Endothelial cell of umbilical vein (primary cell): ENCODE measurements at regions not wholly inside any gene's neighbourhood (a gene's known extent, or its start where the extent isn't known, plus 50 kb on each side); places are given as distances from the start of the nearest gene placed in this dataset.

Source experiments
- BruUV-seq: library from RNA; stranded (reverse); fragments of 400-500 nt; replicated peaks from 2 replicates; lab custom pipeline; 2021; lab: Mats Ljungman, UMichigan
- CTCF ChIA-PET: fragments of 300-600, 350-600 bp; sonication (Branson Sonifier 250); formaldehyde crosslinking; loops from one replicate; lab custom pipeline; 2021; ENCODE audit warnings: antibody characterized with exemption, inconsistent platforms; lab: Charles Lee
- POLR2A ChIA-PET: fragments of 300-600, 350-600 bp; sonication (Branson Sonifier 250); formaldehyde crosslinking; loops from one replicate; lab custom pipeline; 2021; ENCODE audit warnings: antibody characterized with exemption, inconsistent platforms; lab: Charles Lee
- DNase-seq: peaks from one replicate; pipeline ENCODE4 v3.0.0-alpha.2; 2011; ENCODE audit warnings: low read depth, low spot score
- FAIRE-seq: peaks from 2 replicates; lab custom pipeline; 2011; peaks lifted over from hg19 to GRCh38; lab: Jason Lieb, UNC
- H2AFZ ChIP-seq: 2 replicates; pipeline ENCODE4 v1.6.0; 2012; ENCODE audit warnings: low read depth, low read length, control low read depth, inconsistent platforms
- H3K27ac ChIP-seq: 2 replicates; pipeline ENCODE4 v1.5.1; 2011; ENCODE audit warnings: low read depth, mild to moderate bottlenecking, control low read depth, low read length, moderate library complexity; ENCODE audit not compliant: insufficient read depth
- H3K27me3 ChIP-seq, 2 experiments: 2 replicates each; pipeline versions ENCODE4 v1.6.0 to v1.6.1; 2011; ENCODE audit warnings: low read length in 2 of 2, mixed read lengths in 1 of 2; ENCODE audit not compliant: control insufficient read depth in 2 of 2, insufficient read depth in 2 of 2
- H3K36me3 ChIP-seq, 2 experiments: 2 replicates in 1 of 2; 3 replicates in 1 of 2; pipeline ENCODE4 v1.5.1; 2011; ENCODE audit warnings: low read length in 2 of 2, mild to moderate bottlenecking in 1 of 2, moderate library complexity in 1 of 2; ENCODE audit not compliant: control insufficient read depth in 2 of 2, insufficient read depth in 2 of 2; ENCODE audit errors: extremely low read depth in 1 of 2
- H3K4me1 ChIP-seq: 3 replicates; pipeline ENCODE4 v1.5.1; 2011; ENCODE audit warnings: mild to moderate bottlenecking, low read length; ENCODE audit not compliant: control insufficient read depth, insufficient read depth; ENCODE audit errors: extremely low read depth
- H3K4me2 ChIP-seq: 2 replicates; pipeline ENCODE4 v1.6.1; 2011; ENCODE audit warnings: low read length, control low read depth, mixed read lengths; ENCODE audit not compliant: insufficient read depth
- H3K4me3 ChIP-seq, 3 experiments: fragments of 200-600 bp in 1 of 3; sonication (generic), shearing (Covaris generic) in 1 of 3; replicated peaks in 1 of 3; 2 replicates each; pipeline ENCODE4 v1.5.1; 2011 to 2016; ENCODE audit warnings: control low read depth in 3 of 3, low read length in 3 of 3, mild to moderate bottlenecking in 2 of 3, inconsistent platforms in 1 of 3, low read depth in 1 of 3, moderate library complexity in 1 of 3; ENCODE audit not compliant: insufficient read depth in 1 of 3
- H3K79me2 ChIP-seq: 2 replicates; pipeline ENCODE4 v1.6.0; 2012; ENCODE audit warnings: low read length, inconsistent platforms; ENCODE audit not compliant: control insufficient read depth, insufficient read depth
- H3K9ac ChIP-seq: replicated peaks from 2 replicates; pipeline ENCODE3; 2011; ENCODE audit warnings: low read length, control low read depth; ENCODE audit not compliant: insufficient read depth; ENCODE audit errors: extremely low read depth
- H3K9me1 ChIP-seq: replicated peaks from 3 replicates; pipeline ENCODE4 v1.6.0; 2011; ENCODE audit warnings: mild to moderate bottlenecking, low read length; ENCODE audit not compliant: control insufficient read depth, insufficient read depth; ENCODE audit errors: extremely low read depth
- H3K9me3 ChIP-seq: replicated peaks from 2 replicates; pipeline ENCODE4 v1.5.1; 2012; ENCODE audit warnings: low read length, inconsistent platforms; ENCODE audit not compliant: control insufficient read depth, insufficient read depth
- H4K20me1 ChIP-seq: replicated peaks from 2 replicates; pipeline ENCODE3; 2011; ENCODE audit warnings: mild to moderate bottlenecking, low read length; ENCODE audit not compliant: control insufficient read depth, insufficient read depth; ENCODE audit errors: extremely low read depth
- EZH2 ChIP-seq: IDR thresholded peaks from 2 replicates; pipeline ENCODE4 v1.6.1; 2012; ENCODE audit warnings: borderline replicate concordance, low read depth, mild to moderate bottlenecking, moderate library complexity, low read length, inconsistent platforms; ENCODE audit not compliant: severe bottlenecking
- FOS ChIP-seq: IDR thresholded peaks from 2 replicates; pipeline ENCODE4 v1.6.1; 2011; ENCODE audit warnings: mild to moderate bottlenecking, low read length, moderate library complexity, borderline replicate concordance; ENCODE audit not compliant: insufficient read depth
- GATA2 ChIP-seq: IDR thresholded peaks from 2 replicates; pipeline ENCODE4 v1.7.0; 2011; ENCODE audit warnings: low read depth, mild to moderate bottlenecking, moderate library complexity, mixed read lengths, low read length; ENCODE audit not compliant: insufficient read length, insufficient read depth
- JUN ChIP-seq: IDR thresholded peaks from 2 replicates; pipeline ENCODE4 v1.6.1; 2011; ENCODE audit warnings: borderline replicate concordance, low read depth; ENCODE audit not compliant: insufficient read length, insufficient read depth
- MYC ChIP-seq: IDR thresholded peaks from one replicate; pipeline ENCODE4 v1.6.1; 2011; ENCODE audit warnings: mild to moderate bottlenecking, low read depth, low read length
- POLR2A ChIP-seq: IDR thresholded peaks from 2 replicates; pipeline ENCODE4 v1.6.1; 2012; ENCODE audit warnings: low read depth, mild to moderate bottlenecking, control low read depth, low read length
- POLR2AphosphoS5 ChIP-seq: IDR thresholded peaks from 2 replicates; pipeline ENCODE4 v1.6.1; 2012; ENCODE audit warnings: low read depth, mild to moderate bottlenecking, control low read depth, low read length, moderate library complexity; ENCODE audit not compliant: insufficient read depth
- dilution Hi-C: fragments of 300-500 bp; cut with MboI; formaldehyde crosslinking; loops from one replicate; pipeline ENCODE4 v1.15.0; 2019; ENCODE audit warnings: low sequenced_read_pairs; ENCODE audit not compliant: extremely low pct_ligation_motif_present
- intact Hi-C: fragments of 100-400 bp; cut with micrococcal nuclease; formaldehyde crosslinking; loops from one replicate; pipeline ENCODE4 v1.10.0; 2022
- TF ChIP-seq, protein P1 (sequence below): IDR thresholded peaks from 2 replicates; pipeline ENCODE4 v1.6.1; 2011; ENCODE audit not compliant: insufficient read depth, insufficient read length
- TF ChIP-seq, protein P2 (sequence below), 2 donors: IDR thresholded peaks; 1 replicate in 1 of 2; 2 replicates in 1 of 2; pipeline ENCODE4 v1.5.1; 2011; ENCODE audit warnings: low read length in 2 of 2, mild to moderate bottlenecking in 2 of 2, moderate library complexity in 2 of 2, control low read depth in 1 of 2, inconsistent platforms in 1 of 2, low read depth in 1 of 2; ENCODE audit not compliant: insufficient read depth in 1 of 2; ENCODE audit errors: extremely low read depth in 1 of 2

DNA sequence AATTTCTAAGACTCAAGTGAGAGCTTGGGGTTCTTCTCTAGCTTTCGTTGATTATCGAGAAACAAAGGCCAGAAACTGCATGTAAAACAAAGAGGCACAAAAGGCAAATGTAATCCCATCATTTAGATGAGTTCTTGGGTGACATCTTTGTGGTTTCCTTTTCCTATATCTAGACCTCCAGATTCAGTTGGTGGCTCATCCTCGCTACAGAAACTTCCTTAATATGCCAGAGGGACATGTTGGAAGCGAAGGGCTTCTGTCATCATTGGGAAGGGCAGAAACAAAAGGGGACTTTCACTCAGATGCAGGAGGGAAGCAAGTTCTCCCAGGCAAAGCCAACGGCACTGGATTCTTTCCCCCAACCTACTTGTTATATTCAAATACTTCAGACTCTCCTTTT, 150.6 kb upstream of the ZFHX3 start:
- no peaks in the 10 kb centered on the region for H3K9me1 ChIP-seq
- DNase-seq (no peak), FAIRE-seq (no peak)
- no peak overlapping the region for H2AFZ ChIP-seq
- dilution Hi-C loops = no loop called here
- ChIA-PET CTCF (interaction anchor here (0.9 kb wide), 1 partner anchor 366 kb away, joined by 5 read pairs; no protein-coding TSS in a partner anchor), POLR2A (no interaction called here)
- H3K79me2 ChIP-seq = no peaks in the 10 kb centered on the region
- peaks cover 3% of the 10 kb centered on the region for H3K4me1 ChIP-seq
- H3K4me3 ChIP-seq = no peak overlapping the region
- no peaks in the 10 kb centered on the region for H3K9me3 ChIP-seq
- H3K27me3 ChIP-seq = peaks cover 0 to 9% of the 10 kb centered on the region in 2 experiments
- BruUV-seq = no TSS peak
- TF ChIP-seq, protein P1, sequence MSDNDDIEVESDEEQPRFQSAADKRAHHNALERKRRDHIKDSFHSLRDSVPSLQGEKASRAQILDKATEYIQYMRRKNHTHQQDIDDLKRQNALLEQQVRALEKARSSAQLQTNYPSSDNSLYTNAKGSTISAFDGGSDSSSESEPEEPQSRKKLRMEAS = no peak
- TF ChIP-seq FOS (no peak), POLR2AphosphoS5 (no peak), MYC (no peak), EZH2 (no peak), GATA2 (no peak), JUN (no peak), POLR2A (no peak)
- TF ChIP-seq, protein P2, sequence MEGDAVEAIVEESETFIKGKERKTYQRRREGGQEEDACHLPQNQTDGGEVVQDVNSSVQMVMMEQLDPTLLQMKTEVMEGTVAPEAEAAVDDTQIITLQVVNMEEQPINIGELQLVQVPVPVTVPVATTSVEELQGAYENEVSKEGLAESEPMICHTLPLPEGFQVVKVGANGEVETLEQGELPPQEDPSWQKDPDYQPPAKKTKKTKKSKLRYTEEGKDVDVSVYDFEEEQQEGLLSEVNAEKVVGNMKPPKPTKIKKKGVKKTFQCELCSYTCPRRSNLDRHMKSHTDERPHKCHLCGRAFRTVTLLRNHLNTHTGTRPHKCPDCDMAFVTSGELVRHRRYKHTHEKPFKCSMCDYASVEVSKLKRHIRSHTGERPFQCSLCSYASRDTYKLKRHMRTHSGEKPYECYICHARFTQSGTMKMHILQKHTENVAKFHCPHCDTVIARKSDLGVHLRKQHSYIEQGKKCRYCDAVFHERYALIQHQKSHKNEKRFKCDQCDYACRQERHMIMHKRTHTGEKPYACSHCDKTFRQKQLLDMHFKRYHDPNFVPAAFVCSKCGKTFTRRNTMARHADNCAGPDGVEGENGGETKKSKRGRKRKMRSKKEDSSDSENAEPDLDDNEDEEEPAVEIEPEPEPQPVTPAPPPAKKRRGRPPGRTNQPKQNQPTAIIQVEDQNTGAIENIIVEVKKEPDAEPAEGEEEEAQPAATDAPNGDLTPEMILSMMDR (IDR thresholded peaks at IDR 0.05; ENCODE audit: extremely low read depth in 1 of 2, insufficient read depth in 1 of 2, low read depth in 1 of 2, low read length in 2 of 2) = no peak
- no peak overlapping the region for H3K27ac ChIP-seq
- H3K4me2 ChIP-seq = no peak overlapping the region
- H4K20me1 ChIP-seq = no peaks in the 10 kb centered on the region
- no peaks in the 10 kb centered on the region for H3K36me3 ChIP-seq
- H3K9ac ChIP-seq = no peak overlapping the region
- intact Hi-C loops = loop anchor here (5.0 to 10.0 kb wide), 3 partner anchors 351 to 954 kb away; no protein-coding TSS in a partner anchor
